ENCODE measurements at regions not wholly inside any gene's neighbourhood (a gene's known extent, or its start where the extent isn't known, plus 50 kb on each side); places are given as distances from the start of the nearest gene placed in this dataset.

DNA sequence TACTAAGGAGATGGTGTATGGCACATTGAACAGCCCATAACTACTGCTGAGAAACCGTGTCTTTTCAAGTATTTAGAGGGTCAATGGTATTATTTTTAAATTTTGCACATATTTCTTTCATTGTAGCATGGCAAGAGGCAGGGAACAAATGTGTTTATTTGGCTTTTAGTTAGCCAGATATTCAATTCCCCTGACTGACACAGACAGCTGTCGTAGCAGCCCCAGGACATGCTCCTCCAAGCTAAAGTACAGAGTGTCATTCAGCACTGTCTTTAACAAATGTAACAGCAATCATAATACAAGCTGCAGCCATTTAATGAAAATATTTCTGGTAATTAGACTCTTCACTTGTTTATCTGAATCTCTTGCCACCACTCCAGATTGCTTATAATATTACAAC lies 687.1 kb downstream of the KLHL13 start:
- TF ChIP-seq CTCF (tag by site-specific recombination; IDR thresholded peaks at IDR 0.05) (no peak), YY1 (tag by site-specific recombination; IDR thresholded peaks at IDR 0.05) (no peak), ZNF501 (tag by site-specific recombination; IDR thresholded peaks at IDR 0.05) (no peak), ZNF76 (tag by site-specific recombination; IDR thresholded peaks at IDR 0.05; ENCODE audit: borderline replicate concordance, low read depth) (no peak), ZNF274 (IDR thresholded peaks at IDR 0.05; ENCODE audit: low read length) (no peak), ZNF274 (tag by site-specific recombination; IDR thresholded peaks at IDR 0.05; ENCODE audit: borderline replicate concordance) (no peak), ZNF121 (tag by site-specific recombination; IDR thresholded peaks at IDR 0.05) (no peak), ZNF23 (tag by site-specific recombination; IDR thresholded peaks at IDR 0.05; ENCODE audit: borderline replicate concordance) (no peak), ZNF707 (tag by site-specific recombination; IDR thresholded peaks at IDR 0.05) (no peak), ZNF654 (tag by site-specific recombination; IDR thresholded peaks at IDR 0.05; ENCODE audit: low read depth) (no peak), ZNF157 (tag by site-specific recombination; IDR thresholded peaks at IDR 0.05) (no peak), ZNF324 (tag by site-specific recombination; IDR thresholded peaks at IDR 0.05) (no peak), REPIN1 (tag by site-specific recombination; IDR thresholded peaks at IDR 0.05; ENCODE audit: low read depth) (no peak)
- TF ChIP-seq, protein P1, sequence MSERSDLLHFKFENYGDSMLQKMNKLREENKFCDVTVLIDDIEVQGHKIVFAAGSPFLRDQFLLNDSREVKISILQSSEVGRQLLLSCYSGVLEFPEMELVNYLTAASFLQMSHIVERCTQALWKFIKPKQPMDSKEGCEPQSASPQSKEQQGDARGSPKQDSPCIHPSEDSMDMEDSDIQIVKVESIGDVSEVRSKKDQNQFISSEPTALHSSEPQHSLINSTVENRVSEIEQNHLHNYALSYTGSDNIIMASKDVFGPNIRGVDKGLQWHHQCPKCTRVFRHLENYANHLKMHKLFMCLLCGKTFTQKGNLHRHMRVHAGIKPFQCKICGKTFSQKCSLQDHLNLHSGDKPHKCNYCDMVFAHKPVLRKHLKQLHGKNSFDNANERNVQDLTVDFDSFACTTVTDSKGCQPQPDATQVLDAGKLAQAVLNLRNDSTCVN (tag by site-specific recombination; optimal IDR thresholded peaks at IDR 0.05), result no peak

Measured in HEK293 (cell line).